Suppressor macrophage treated with lipopolysaccharide for 1 hour (primary cell): ENCODE measurements at regions not wholly inside any gene's neighbourhood (a gene's known extent, or its start where the extent isn't known, plus 50 kb on each side); places are given as distances from the start of the nearest gene placed in this dataset.

Experiments
- DNase-seq, 3 donors: peaks; one replicate each; pipeline ENCODE4 v3.0.0-alpha.2; 2020 to 2022

DNA sequence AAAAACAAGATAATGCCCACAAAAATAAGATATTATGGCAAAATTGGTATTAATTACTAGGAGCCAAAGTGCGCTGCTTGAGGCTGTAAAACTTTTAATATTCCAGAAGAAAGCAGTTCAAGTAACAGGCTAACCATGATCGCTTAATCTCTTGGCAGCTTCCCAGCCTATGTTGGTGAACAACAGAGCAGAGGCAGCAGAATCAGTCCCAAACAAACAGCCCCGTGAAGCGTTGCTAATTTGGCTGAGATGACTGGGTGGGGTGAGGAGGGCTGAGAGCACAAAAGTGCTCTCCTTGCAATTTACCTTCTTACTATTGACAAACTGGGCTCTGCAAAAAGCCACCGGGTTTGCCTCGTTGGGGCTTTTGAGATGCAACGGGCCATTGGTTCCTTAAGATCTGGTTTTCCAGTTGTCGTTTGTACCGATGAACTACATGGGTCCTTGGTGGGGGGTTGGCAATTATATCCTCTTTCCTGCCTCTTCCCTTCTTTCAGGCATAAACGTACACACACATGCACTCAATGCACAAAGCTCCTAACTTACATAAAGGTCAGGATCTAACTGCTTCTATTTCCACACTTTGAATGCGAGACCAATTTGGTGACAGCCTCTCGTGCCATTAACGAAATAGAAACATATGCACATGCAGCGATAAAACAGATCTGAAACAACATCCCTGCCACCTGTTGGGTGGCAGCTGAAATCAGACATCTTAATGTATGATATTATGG is 407.6 kb upstream of the CADM1 start:
- DNase-seq = no peak

- peak; percentile 70 to 88 (median 75) for DNase-seq
Observed at GRCh38 chr11:115910379-115910778, 406.2 kb upstream of the CADM1 start.

GRCh38 chr11:115906171-115906570 is 402.0 kb upstream of the CADM1 start:
- DNase-seq = no peak

DNA sequence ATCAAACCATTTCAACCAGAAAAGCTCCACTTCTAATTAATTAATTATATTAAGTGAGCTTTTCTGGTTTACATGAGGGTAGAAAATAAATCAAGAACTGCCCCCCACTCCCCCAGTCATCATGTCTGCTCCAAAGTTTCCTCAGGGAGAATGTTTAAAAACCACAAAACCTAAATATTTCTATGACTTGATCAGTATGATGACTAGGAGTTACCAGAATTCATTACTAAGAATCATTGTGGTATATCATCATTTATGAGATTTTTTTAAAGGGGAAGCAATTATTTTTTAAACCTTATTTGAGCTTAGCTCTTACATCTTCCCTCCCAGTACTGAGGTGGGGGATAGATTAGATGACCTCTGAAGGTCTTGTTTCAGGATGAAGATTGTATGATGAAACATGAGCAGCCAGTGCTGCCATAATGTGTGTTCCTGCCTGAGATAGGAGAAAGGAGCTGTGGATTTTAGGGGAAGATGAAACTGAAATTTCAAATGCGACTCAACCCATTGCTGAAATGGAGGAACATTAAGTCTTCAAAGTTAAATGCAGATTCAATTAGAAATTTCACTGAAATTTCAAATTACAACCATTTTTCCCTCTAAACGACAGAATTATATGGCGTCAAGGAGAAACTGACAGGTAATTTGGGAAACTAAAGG is 401.3 kb upstream of the CADM1 start:
- peak; percentile 29 to 88 (median 72) for DNase-seq

DNA sequence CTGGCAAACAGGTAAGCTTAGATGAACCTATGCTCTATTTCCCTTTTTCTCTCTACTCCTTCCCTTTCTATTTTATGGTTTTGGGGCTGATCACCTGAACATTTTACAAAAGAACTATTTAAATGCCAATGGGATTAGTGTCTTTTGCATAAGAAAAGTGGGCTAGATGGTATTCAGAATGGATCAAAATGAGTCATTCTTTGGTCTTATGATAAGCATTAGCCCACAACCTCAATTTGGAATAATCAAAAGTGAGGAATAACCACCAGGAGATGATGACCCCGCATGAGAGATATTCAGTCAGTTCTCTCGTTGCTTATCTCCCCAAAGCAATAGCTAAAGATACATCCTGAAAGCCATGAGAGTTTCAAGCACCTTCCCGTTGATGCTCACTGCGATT is 399.0 kb upstream of the CADM1 start:
- no peak for DNase-seq

DNA sequence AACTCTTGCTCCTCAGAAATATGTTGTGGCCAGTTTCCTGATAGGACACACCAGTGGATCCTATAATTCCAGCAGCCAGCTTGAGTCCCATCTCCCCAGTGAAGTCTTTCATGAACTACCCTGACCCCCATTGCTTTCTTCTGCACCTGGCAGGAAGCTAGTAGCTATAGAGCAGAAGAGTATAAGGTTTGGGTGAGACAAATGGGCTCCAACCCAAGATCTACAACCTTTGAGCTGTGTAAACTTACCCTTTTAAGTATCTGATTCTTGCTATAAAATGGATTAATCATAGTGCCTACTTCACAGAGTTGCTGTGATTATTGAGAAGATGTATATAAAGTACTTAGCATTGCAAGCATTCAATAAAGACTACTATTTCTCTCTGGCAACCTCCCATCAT is 396.9 kb upstream of the CADM1 start:
- DNase-seq = no peak

GRCh38 chr11:115900111-115900510 is 395.9 kb upstream of the CADM1 start:
- no peak for DNase-seq

DNA sequence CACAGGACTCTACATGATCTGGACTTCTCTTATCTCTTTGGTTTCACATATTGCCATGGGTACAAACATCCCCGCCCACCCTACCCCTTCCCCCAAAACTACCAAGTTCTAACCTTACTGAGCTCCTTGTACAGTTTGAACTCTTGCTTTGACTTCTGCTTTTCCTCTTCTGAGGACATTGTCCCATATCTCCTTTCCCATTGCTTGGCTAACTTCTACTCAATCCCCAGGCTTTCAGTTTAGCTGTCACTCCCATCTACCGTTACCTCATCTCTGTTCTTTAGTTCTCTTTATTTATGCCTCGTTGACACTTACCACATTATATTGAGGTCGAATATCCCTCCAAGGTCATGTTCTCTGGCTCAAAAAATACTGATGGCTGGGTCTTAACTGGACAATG is 393.5 kb upstream of the CADM1 start:
- peak; percentile 39 to 47 (median 43) for DNase-seq

DNA sequence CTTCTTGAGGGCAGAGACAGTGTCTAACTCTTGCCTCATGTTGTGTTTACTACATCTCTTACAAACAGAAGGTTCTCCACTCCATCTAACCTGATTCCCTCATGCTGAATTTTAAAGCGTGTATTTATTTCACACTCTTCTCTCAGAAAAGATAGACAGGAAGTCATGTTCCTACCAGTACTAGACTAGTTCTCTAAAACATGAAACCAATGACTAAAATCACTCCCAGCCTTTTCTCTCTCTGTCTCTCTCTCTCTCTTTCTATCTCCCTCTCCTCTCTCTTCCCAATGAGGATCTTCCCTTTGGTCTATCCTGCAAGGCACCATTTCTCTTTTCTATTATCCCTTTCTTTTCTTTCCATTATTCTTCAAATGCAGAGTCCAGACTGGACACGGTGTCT is 391.9 kb upstream of the CADM1 start:
- no peak for DNase-seq

DNA sequence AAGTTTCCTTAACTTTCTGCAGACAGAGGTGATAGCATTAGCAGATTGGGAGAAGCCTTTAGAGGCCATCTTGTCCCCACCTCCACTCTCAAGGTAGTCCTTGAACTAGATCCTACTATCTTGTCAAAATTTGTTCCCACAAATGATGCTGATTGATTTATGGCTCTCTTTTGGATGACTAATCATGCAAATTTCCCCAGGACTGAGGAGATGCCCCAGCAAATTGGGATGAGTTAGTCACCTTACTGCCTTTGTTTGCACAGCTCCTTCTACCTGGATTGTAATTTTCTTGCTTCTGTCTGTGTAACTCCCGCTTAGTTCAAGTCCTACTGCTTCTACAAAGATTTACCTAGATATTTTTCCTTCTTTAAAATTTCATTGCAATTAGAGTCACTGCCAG is 391.4 kb upstream of the CADM1 start:
- peak in 1 of 3 donors; percentile 27 for DNase-seq

DNA sequence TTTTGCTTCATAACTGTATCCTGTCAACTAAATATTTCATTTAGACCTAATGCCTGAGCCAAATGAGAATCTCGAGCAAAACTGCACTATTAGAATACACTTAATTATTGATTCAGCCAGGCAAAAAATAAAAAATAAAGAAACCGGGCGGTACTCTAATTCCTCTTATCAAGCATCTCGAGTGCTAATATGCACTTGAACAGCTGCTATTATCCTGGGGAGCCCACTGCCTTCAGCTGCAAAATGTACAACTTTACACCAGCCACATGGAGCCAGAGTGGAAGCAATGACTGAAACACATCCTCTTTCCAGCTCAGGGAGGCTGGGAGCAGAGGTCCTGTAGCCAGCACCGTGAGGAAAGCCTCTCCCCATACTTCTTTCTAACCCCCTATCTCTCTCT is 390.0 kb upstream of the CADM1 start:
- DNase-seq = no peak

GRCh38 chr11:115893461-115894099 is 389.4 kb upstream of the CADM1 start:
- no peak for DNase-seq

DNA sequence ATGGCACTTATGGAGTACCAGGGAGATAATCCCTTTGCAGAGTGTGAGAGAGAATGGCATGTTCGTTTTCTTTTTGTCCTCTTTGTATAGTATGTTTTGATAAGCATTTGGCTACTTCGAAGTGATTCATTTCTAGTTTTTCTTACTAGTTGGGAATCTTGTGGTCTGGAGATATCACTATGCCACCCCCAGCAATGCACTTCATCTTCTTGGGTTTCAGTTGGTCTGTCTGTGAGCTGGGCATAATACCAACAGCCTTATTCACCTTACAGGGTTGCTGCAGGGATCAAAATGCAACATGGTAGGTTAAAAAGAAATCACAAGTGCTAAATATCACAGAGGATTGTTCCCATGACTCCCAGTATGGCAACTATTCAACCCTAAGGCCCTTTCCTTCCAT is 387.8 kb upstream of the CADM1 start:
- DNase-seq = no peak

- DNase-seq = peak in 1 of 3 donors; percentile 30
Observed at GRCh38 chr11:115891581-115891980, 387.4 kb upstream of the CADM1 start.

DNA sequence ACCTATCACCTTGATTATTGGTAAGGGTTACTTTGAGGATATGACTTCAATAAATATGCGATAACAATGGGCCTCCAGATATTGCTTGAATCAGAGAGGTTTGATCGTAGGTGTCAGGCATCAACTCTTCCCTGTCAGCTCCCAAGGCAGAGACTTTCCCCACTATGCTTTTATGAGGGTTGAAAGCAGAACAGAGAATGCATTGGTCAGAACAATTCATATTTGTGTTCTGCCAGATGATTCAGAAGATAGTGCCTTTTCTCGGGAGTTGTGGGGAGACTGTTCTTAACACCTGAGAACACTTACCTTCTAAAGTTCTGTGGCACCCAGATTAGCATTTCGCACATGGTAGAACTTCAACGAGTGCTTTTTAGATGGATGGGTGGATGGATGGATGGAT is 386.3 kb upstream of the CADM1 start:
- DNase-seq = no peak

- no peak for DNase-seq
Observed at GRCh38 chr11:115889712-115890111, 385.5 kb upstream of the CADM1 start.

GRCh38 chr11:115887727-115888126 is 383.5 kb upstream of the CADM1 start:
- DNase-seq = no peak

DNA sequence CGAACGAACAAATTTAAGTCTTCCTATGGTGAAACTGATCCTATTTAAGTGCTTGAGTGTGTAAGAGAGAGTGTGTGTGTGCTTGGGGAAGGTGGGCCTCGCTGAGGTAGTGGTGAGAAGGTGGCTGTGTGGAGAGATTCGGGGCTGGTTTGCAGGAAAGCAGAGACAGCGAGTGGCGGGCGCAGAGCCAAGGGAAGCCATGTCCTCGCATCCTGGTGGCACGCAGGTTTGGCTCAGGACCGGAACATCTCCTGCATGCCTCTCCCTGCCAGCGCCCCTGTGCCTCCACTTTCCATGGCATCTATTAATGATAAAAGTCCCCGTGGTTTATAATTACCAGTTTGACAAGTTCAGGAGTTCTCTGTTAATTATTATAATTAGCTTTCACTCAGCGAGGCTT is 383.1 kb upstream of the CADM1 start:
- no peak for DNase-seq

DNA sequence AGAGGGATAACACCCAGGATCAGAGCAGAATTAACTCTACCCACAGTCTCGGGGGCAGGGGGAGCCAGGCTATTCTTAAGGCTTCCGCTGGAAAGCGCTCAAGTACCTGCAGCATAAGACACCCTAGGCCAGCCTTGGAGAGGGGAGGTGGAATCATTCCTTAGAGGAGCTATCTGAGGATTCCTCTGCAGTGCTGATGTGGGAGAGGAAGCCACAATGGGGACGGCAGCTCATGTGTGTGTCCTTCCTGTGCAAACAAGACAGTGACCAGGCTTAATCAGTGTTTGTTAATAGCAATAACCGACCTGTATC is 382.2 kb upstream of the CADM1 start:
- no peak for DNase-seq

- DNase-seq = no peak
Observed at GRCh38 chr11:115885535-115886421, 381.6 kb upstream of the CADM1 start.

GRCh38 chr11:115884800-115885534 is 380.8 kb upstream of the CADM1 start:
- peak; percentile 37 to 44 (median 40) for DNase-seq

DNA sequence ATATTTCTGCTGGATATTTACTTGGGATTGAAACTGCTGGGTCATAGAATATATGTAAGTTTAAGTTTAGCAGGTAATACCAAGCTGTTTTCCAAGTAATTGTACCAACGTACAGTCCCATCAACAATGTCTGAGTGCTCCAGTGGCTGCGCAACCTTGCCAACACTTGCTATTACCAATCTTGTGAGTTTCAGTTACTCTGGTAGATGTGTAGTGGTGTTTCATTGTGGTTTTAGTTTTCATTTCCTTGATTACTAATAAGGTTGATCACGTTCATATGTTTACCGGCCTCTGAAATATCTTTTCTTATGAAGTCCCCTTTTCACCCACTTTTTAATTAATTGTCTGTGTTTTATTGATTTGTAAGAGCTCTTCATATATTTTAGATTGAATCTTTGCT is 370.6 kb upstream of the CADM1 start:
- DNase-seq = peak in 2 of 3 donors; percentile 54 to 62

GRCh38 chr11:115873813-115874212 is 369.6 kb upstream of the CADM1 start:
- DNase-seq = peak; percentile 35 to 61 (median 61)
